HG03520 (cell line): ENCODE measurements at regions not wholly inside any gene's neighbourhood (a gene's known extent, or its start where the extent isn't known, plus 50 kb on each side); places are given as distances from the start of the nearest gene placed in this dataset.

Source experiments
- ATAC-seq: cut with Tn5 transposase; IDR thresholded peaks from one replicate; pipeline ENCODE4 v1.9.1; 2021; ENCODE audit warnings: mild to moderate bottlenecking, moderate library complexity; ENCODE audit not compliant: unreplicated experiment

- no peak for ATAC-seq
These were observed 386.6 kb upstream of the THBS1 start for GRCh38 chr15:39194106-39194830.

DNA sequence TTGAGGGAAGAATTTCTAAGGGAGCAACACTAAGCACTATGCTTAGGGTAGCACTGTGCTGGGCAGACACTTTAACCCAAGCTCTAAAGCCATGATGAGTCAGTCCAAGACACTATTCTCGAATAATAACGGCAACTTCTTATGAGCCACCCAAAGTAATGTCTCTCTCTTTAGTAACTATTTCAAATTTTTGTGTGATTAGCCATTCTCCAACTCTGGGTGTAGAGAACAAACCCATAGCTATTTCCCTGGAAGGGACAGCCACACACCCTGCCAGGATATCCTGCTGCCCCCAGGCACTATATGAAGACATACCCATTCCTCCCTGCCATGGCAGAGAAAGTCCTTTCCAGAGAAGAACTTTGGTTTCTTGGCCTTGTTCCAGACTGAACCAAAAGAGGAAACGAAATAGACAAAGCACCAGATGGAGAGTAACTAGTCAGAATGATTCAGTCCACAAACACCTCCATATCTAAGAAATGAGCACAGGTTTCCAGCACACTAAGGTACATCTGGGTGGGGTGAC lies 384.9 kb upstream of the THBS1 start:
- ATAC-seq = no peak

DNA sequence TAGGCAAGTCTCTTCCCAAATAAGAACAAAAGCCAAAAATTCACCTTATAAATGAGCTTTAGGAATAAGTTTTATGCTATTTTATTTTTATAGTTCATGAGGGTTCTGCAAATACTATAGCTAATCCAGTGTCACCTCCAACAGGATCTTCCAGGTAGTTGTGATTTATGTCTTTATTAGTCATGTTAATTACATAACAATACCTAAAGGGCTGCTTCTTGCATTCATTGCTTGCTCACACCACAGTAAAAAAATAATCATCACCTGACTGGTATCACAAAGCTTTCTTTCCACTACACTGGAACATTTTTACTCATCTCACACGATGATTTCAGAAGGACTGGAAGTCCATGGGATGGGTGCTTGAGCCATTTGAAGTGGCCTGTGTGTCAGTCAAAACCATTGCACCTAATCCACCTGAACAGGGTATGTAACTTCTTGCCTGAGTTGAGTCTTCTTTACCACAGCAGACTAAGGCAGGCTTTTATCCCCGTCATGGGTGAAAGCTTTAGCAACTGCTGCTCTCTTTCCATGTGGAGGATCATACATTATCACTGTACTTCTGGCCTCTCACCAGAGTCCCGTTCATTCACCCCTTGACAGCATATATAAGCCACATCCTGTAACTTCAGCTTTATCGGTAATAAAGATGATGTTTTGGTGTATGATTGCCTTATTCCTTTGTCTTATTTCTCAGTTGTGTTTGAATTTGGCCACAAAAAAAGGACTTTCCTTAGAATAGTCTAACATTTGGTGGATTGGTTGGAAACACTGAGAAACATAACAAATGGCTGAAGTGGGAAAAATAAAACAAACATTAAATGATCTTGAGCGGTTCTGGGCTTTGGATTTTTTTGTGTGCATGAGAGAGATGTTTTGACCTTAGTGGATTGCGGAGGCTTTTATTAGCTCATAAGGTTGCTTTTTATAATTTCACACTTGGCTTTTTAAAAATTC lies 382.6 kb upstream of the THBS1 start:
- no peak for ATAC-seq

- no peak for ATAC-seq
These were observed 381.8 kb upstream of the THBS1 start for GRCh38 chr15:39199076-39199475.

DNA sequence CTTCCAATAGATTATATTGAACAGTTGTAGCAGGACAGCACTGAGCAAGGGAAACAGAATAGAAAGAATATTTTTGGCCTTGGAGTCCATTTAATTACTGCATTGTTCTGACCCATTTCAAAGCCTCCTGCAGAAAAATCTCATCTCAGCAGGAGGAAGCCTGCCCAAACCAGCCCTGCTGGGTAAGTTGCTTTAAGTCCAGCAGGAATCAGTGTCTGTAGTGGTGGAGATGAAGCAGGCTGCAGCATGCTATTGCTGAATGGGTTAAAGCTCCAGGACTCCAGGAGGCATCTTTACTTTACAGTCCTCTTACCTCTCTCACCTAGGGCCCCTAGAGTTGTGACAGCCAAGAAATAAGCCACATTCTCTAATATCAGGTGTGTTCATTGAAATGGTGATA lies 380.3 kb upstream of the THBS1 start:
- no peak for ATAC-seq

DNA sequence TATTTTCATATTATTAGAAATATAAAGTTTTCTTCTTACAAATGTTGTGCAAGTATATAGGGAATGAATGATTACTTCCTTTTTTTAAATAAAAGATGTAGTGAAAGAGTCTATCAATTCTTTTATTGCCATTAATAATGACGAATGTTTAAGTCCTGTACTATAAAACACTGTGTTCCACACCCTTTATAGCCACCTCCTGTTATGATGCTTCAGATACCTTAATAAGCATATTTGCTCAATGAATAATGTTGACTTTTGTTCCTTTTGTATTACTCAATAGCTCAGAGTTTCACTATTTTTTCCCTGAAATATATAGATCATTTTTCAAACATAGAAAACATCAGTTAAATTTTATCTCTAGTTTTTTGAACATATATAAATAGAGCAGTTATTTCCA lies 378.2 kb upstream of the THBS1 start:
- ATAC-seq = no peak

DNA sequence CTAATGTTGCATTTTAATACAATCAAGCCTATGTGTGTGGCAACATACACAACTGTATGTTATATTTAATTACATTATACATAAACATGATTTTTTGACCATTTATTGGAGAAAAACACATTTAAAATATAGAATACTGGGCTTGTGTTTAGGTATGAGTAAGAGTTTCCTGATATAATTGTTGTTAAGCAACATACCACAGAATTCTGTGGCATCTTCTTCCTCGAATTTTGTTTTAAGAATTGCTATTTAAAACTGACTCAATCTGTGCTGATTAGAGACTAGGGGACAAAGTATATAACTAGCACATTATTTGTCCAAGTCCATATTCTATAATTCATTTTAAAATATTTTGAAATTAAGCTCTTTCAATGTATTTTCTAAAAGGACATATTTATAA lies 376.8 kb upstream of the THBS1 start:
- no peak for ATAC-seq

DNA sequence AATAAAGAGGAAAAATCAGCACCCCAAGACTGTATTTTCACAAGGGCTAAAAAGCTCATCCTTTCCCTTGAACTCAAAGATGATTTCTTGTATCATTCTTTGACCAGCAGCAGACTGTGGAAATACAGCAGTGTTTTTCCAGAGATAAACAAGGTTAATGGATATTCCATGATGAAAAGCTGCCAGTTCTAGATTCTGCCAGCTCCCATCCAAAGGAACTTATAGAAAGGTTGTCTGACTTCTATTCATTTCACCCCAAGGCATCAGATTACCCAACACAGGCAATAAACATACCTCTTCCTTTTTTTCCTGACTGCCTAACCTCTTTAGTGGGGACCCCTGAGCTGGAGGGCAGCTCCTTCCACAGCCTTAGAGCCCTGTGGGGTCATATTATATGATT lies 375.8 kb upstream of the THBS1 start:
- no peak for ATAC-seq

GRCh38 chr15:39205506-39206371 lies 375.1 kb upstream of the THBS1 start:
- ATAC-seq = no peak

GRCh38 chr15:39207532-39208115 lies 373.3 kb upstream of the THBS1 start:
- no peak for ATAC-seq

- ATAC-seq = no peak
These were observed 372.7 kb upstream of the THBS1 start for GRCh38 chr15:39208187-39208586.

DNA sequence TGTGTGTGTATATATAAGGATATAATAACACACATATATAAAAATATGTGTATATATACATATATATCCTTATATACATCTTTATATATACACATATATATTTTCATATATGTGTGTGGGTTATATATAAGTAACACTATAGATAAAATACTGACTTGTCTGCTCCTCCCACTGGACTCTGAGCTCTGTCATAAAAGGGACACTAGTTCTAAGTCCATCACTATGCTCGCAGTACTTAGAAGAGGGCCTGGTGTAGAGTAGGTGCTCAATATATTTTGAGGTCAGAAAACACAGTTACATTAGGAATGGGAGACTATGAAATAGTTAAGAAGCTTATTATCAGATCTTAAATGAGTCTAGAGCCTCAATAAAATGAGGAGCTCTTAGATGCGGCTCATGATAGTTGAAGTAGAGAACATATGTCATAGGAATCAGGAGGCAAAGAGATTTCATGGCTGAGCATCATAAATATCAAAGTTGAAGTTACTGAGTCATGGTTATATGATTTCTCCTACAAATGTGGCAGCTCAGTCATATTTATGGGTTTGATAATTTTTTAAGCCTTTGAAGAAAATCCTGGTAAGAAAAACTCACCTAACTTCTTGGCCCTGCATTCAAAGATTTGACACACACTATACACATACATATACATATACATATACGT lies 371.2 kb upstream of the THBS1 start:
- no peak for ATAC-seq

GRCh38 chr15:39211108-39211979 lies 369.5 kb upstream of the THBS1 start:
- ATAC-seq = no peak

DNA sequence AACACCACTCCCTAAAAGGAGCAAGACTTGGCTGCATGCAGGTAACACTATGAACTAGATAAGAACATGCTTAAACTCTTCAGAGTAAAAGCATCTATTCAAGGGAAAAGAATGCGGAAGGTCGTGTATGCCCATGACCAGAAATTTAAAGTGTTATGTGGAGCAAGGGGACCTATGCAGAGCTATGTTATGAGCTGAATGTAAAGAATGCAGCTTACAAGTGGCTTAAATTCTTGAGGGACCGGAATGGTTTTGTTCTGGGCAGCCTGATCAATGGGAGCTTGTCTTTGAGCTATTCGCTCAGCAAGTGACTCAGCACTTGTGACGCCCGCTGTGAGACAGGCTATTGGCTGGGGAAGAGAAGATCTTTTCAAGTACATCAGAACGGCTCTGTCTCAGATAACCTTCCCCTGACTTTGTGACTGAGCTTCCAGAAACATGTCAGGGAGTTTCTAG lies 367.5 kb upstream of the THBS1 start:
- no peak for ATAC-seq

- no peak for ATAC-seq
These were observed 365.9 kb upstream of the THBS1 start for GRCh38 chr15:39215015-39215414.

GRCh38 chr15:39216816-39217215 lies 364.1 kb upstream of the THBS1 start:
- ATAC-seq = no peak

DNA sequence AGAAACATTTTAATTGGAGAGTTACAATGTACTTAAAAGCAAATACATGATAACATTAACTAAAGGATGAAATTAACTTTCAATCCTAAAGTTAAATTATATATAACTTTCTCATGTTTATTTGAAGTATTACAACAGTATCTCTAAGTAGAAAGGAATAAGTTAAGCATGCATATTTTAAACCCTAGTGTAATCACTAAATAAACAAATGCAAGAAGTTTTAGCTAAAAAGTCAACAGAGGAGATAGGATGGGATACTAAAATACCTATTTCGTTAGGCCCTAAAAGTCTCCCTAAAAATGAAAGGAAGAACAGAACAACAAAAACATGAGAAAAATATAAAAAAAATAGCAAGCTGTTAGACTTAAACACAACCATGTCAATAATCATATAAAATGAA lies 361.3 kb upstream of the THBS1 start:
- ATAC-seq = no peak

DNA sequence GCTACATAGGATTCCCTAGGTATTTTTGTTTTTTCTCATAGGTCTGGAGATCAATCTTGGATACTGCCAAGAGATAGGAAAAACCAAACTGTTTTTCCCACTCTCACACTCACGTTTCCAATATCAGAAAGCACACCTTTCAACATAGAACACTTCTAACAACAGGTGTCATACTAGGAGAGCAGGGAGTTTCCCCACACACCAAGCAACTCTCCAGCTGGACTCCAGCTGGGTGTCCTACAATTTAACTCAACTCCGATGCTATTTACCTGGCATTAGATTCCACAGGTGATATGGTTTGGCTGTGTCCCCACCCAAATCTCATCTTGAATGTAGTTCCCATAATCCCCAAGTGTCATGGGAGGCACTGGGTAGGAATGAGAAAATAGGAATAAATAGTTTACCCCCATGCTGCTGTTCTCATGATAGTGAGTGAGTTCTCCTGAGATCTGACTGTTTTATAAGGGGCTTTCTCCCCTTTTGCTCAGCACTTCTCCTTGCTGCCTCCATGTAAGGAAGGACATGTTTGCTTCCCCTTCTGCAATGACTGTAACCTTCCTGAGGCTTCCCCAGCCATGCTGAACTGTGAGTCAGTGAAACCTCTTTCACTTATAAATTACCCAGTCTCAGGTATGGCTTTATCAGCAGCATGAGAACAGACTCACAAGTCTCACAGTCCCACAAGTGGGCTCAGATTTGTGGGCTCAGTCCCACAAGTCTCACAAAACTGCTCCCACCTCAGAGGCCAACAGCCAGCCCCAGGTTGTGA lies 354.5 kb upstream of the THBS1 start:
- no peak for ATAC-seq
